WERI-Rb-1 (cell line): ENCODE measurements at regions not wholly inside any gene's neighbourhood (a gene's known extent, or its start where the extent isn't known, plus 50 kb on each side); places are given as distances from the start of the nearest gene placed in this dataset.
A peak's percentile ranks its signal among the peaks of the same experiment; 100 is the strongest.

Experiments
- DNase-seq: peaks from one replicate; pipeline ENCODE4 v3.0.0-alpha.2; 2020
- H3K27ac ChIP-seq: fragments of 250-450 bp; sonication (Bioruptor Pico); 2 replicates; pipeline ENCODE4 v1.5.1; 2020; ENCODE audit warnings: mild to moderate bottlenecking, moderate library complexity
- H3K27me3 ChIP-seq: fragments of 250-450 bp; sonication (Bioruptor Pico); 2 replicates; pipeline ENCODE4 v1.5.1; 2021; ENCODE audit warnings: mild to moderate bottlenecking, low read depth, moderate library complexity; ENCODE audit not compliant: insufficient read depth, severe bottlenecking
- H3K36me3 ChIP-seq: fragments of 250-450 bp; sonication (Bioruptor Pico); 2 replicates; pipeline ENCODE4 v1.5.1; 2020; ENCODE audit warnings: mild to moderate bottlenecking, moderate library complexity
- H3K4me3 ChIP-seq: 2 replicates; pipeline ENCODE4 v1.5.1; 2011; ENCODE audit warnings: low read depth, mild to moderate bottlenecking, control low read depth, low read length
- H3K9me3 ChIP-seq: fragments of 250-450 bp; sonication (Bioruptor Pico); 2 replicates; pipeline ENCODE4 v1.5.1; 2021; ENCODE audit warnings: mild to moderate bottlenecking, moderate library complexity; ENCODE audit not compliant: severe bottlenecking
- CTCF ChIP-seq: IDR thresholded peaks from 2 replicates; pipeline ENCODE4 v1.5.1; 2011; ENCODE audit warnings: low read depth, mild to moderate bottlenecking, control low read depth, inconsistent platforms, low read length

- H3K4me3 ChIP-seq = no peak overlapping the region
- H3K9me3 ChIP-seq = no peaks in the 10 kb centered on the region
- DNase-seq = no peak
- H3K27ac ChIP-seq = no peak overlapping the region
- no peaks in the 10 kb centered on the region for H3K27me3 ChIP-seq
- no peak for TF ChIP-seq CTCF
- H3K36me3 ChIP-seq = no peaks in the 10 kb centered on the region
Measured at GRCh38 chrX:39679497-39680157, 418.1 kb downstream of the BCOR start.

DNA sequence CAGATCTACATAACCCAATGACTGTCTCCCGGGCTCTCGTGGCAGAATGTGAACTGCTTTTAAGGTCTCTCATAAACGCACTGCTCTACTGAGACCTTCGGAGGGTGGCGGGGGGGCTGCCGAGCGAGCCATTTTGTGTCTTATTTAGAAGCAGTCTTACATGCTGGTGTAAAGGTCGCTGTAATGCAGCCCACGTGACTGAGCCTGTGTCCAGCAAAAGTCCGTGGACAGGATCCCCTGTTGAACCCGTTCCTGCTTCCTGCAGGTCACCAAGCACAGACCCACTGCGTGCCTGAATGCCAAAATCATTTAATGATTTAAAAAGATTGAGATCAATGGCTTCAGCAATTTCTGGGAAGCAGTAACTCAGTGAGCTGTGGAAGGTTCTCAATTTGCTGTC is 415.9 kb downstream of the BCOR start:
- H3K27ac ChIP-seq = no peak overlapping the region
- TF ChIP-seq CTCF = no peak
- H3K27me3 ChIP-seq = no peaks in the 10 kb centered on the region
- DNase-seq = no peak
- no peaks in the 10 kb centered on the region for H3K9me3 ChIP-seq
- no peak overlapping the region for H3K4me3 ChIP-seq
- no peaks in the 10 kb centered on the region for H3K36me3 ChIP-seq

DNA sequence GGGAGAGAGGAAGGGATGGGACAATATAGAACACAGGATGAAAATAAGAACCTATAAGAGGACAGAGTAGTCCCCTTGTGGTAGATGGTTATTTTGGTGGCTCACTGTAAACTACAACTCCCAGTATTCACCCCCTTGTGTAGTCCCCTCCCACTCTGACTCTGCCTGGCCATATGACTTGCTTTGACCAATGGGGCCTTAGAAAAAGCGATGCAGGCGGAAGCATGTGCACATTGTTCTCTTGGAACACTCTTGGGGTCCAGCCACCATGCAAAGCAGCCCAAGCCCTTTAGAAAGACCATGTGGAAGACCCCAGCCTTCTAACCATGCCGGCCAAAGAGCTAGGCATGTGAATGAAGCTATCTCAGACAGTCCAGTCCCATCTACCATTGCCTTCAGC is 415.0 kb downstream of the BCOR start:
- Histone ChIP-seq H3K36me3 (no peaks in the 10 kb centered on the region), H3K27ac (no peak overlapping the region), H3K9me3 (no peaks in the 10 kb centered on the region), H3K4me3 (no peak overlapping the region), H3K27me3 (no peaks in the 10 kb centered on the region)
- TF ChIP-seq CTCF = no peak
- no peak for DNase-seq

- no peaks in the 10 kb centered on the region for H3K9me3 ChIP-seq
- H3K27ac ChIP-seq = peak overlapping the region; percentile 91
- no peak for DNase-seq
- no peaks in the 10 kb centered on the region for H3K27me3 ChIP-seq
- no peak for TF ChIP-seq CTCF
- no peaks in the 10 kb centered on the region for H3K36me3 ChIP-seq
- H3K4me3 ChIP-seq = peak overlapping the region; percentile 63
Measured at GRCh38 chrX:39688219-39688575, 409.6 kb downstream of the BCOR start.

DNA sequence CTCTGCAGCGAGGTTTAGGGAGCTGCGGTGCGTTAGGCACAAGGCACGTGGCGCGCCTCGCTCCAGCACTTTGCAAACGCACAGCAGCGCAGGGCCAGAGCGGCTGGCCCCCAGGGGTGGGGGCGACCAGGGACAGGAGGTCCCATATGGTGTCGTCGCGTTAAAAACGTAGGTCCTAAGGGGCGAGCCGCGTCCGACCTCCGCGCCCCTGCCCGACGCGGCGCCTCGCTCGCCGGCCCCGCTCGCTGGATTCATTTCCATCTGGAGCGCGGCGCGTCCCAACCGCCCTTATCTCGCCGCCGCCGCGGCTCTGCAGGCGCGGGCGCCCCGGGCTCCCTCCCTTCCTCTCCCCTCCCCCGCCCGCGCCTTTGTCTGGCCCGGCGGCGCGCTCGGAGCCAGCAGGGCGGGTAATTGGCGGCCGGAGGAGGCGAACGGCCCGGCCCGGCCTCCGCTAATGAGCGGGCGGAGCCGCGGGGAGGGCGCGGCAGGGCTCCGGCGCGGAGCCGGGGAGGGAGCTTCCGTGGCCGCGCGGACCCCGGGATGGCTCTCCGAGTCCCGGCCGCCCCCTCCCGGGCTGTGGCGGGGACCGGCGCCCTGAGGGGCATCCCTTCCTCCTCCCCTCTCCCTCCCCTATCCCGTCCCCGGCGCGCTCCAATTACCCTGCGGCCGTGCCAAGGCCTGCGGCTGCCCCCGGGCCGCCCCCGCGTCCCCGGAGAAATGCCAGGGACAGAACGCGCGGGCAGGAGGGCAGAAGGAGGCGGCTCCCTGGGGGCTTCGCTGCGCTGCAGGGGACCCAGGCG is 409.0 kb downstream of the BCOR start:
- H3K36me3 ChIP-seq = no peaks in the 10 kb centered on the region
- no peak for TF ChIP-seq CTCF
- peak overlapping the region; percentile 63 for H3K4me3 ChIP-seq
- peak overlapping the region; percentile 91 for H3K27ac ChIP-seq
- H3K9me3 ChIP-seq = no peaks in the 10 kb centered on the region
- H3K27me3 ChIP-seq = no peaks in the 10 kb centered on the region
- DNase-seq = peak; percentile 75
